Ovary (tissue), 3 donors: ENCODE measurements at regions not wholly inside any gene's neighbourhood (a gene's known extent, or its start where the extent isn't known, plus 50 kb on each side); places are given as distances from the start of the nearest gene placed in this dataset.

Experiments
- CTCF ChIP-seq, 3 donors: fragments of 450-650 bp in 2 of 3; fragments of 200-600 bp in 1 of 3; IDR thresholded peaks; one replicate each; pipeline versions ENCODE4 v1.5.1 to v1.8.0; 2016 to 2022; ENCODE audit warnings: antibody characterized with exemption in 3 of 3, mild to moderate bottlenecking in 1 of 3
- POLR2A ChIP-seq: fragments of 450-650 bp; IDR thresholded peaks from one replicate; pipeline ENCODE4 v1.6.1; 2017; ENCODE audit warnings: antibody characterized with exemption, mild to moderate bottlenecking, moderate library complexity
- donor health status: DM: no; HTN: no; CAD: no.

GRCh38 chr16:5971924-5972323, 874.3 kb upstream of the EEF2KMT start:
- TF ChIP-seq CTCF (IDR thresholded peaks at IDR 0.05): no peak
- TF ChIP-seq POLR2A: no peak
